Stimulated activated CD4-positive, alpha-beta T cell treated with anti-CD3 and anti-CD28 coated beads, Interleukin-15, amount 100 ng/mL, for 1 hour (primary cell): ENCODE measurements at regions not wholly inside any gene's neighbourhood (a gene's known extent, or its start where the extent isn't known, plus 50 kb on each side); places are given as distances from the start of the nearest gene placed in this dataset.

Source experiments
- DNase-seq, 2 donors: peaks; one replicate each; pipeline ENCODE4 v3.0.0-alpha.2; 2020; ENCODE audit warnings: low read depth in 1 of 2, low spot score in 1 of 2

- DNase-seq: no peak
Measured at GRCh38 chr15:95712785-95713184, 617.7 kb upstream of the NR2F2 start.

- DNase-seq: no peak
Measured at GRCh38 chr15:95713324-95713723, 617.2 kb upstream of the NR2F2 start.

GRCh38 chr15:95715116-95715903 lies 615.2 kb upstream of the NR2F2 start:
- no peak for DNase-seq

- no peak for DNase-seq
Measured at GRCh38 chr15:95715906-95716656, 614.4 kb upstream of the NR2F2 start.

- no peak for DNase-seq
Measured at GRCh38 chr15:95716708-95717107, 613.8 kb upstream of the NR2F2 start.

- DNase-seq: no peak
Measured at GRCh38 chr15:95718441-95718840, 612.1 kb upstream of the NR2F2 start.

GRCh38 chr15:95724908-95725633 lies 605.4 kb upstream of the NR2F2 start:
- no peak for DNase-seq

GRCh38 chr15:95726891-95727290 lies 603.6 kb upstream of the NR2F2 start:
- no peak for DNase-seq

- DNase-seq: no peak
Measured at GRCh38 chr15:95733931-95734330, 596.6 kb upstream of the NR2F2 start.

GRCh38 chr15:95734422-95735316 lies 595.8 kb upstream of the NR2F2 start:
- no peak for DNase-seq

GRCh38 chr15:95737060-95737459 lies 593.4 kb upstream of the NR2F2 start:
- no peak for DNase-seq

GRCh38 chr15:95739131-95739530 lies 591.4 kb upstream of the NR2F2 start:
- DNase-seq: no peak

GRCh38 chr15:95741830-95742229 lies 588.7 kb upstream of the NR2F2 start:
- DNase-seq: no peak

- DNase-seq: no peak
Measured at GRCh38 chr15:95742256-95742655, 588.2 kb upstream of the NR2F2 start.

- DNase-seq: no peak
Measured at GRCh38 chr15:95742836-95743235, 587.7 kb upstream of the NR2F2 start.

- no peak for DNase-seq
Measured at GRCh38 chr15:95757171-95757570, 573.3 kb upstream of the NR2F2 start.

- no peak for DNase-seq
Measured at GRCh38 chr15:95758451-95758850, 572.0 kb upstream of the NR2F2 start.

- no peak for DNase-seq
Measured at GRCh38 chr15:95758851-95759250, 571.6 kb upstream of the NR2F2 start.

- no peak for DNase-seq
Measured at GRCh38 chr15:95760508-95760907, 570.0 kb upstream of the NR2F2 start.

GRCh38 chr15:95761501-95762165 lies 568.9 kb upstream of the NR2F2 start:
- DNase-seq: no peak
